ENCODE measurements at regions not wholly inside any gene's neighbourhood (a gene's known extent, or its start where the extent isn't known, plus 50 kb on each side); places are given as distances from the start of the nearest gene placed in this dataset.

- DNase-seq, result no peak
These were observed 117.9 kb upstream of the CDH12 start for GRCh38 chr5:22970956-22971618.

DNA sequence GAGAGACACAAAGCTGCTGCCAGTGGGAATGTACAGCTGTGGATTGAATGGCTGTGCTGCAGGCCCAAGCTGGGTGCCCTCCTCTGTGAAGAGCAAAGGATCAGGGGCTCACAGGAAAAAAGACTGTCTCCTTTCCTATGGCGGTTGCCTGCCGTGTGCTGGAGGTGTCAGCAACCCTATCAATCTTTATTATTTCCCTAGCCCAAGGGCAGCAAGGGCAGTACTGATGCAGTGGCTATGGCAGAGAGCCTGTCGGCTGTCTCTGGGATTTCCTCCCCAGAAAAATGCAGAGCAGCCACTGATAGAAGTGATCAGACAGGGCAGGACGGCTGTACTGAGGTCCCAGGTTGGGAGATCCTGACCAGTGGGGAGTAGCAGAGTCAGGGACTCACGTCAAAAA lies 117.3 kb upstream of the CDH12 start:
- no peak for DNase-seq

DNA sequence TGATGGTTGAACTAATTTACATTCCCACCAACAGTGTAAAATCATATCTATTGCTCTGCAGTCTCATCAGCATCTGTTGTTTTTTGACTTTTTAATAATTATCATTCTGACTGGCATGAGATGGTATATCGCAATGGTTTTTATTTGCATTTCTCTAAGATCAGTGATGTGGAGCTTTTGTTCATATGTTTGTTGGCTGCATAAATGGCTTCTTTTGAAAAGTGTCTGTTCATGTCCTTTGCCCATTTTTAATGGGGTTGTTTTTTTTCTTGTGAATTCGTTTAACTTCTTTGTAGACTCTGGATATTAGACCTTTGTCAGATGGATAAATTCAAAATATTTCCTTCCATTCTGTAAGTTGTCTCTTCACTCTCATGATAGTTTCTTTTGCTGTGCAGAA lies 115.2 kb upstream of the CDH12 start:
- no peak for DNase-seq

GRCh38 chr5:22965960-22966359 lies 112.8 kb upstream of the CDH12 start:
- DNase-seq, result no peak

DNA sequence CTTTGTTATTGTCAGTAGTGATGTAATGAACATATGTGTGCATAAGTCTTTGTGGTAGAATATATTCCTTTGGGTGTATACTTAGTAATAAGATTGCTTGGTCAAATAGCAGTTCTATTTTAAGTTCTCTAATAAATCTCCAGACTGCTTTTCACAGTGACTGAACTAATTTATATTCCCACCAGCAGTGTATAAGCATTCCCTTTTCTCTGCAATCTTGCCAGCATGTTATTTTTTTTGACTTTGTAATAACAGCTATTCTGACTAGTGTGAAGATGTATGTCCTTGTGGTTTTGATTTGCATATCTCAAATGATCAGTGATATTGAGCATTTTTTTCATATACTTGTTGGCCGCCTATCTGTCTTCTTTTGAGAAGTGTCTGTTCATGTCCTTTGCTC lies 111.5 kb upstream of the CDH12 start:
- DNase-seq, result no peak

DNA sequence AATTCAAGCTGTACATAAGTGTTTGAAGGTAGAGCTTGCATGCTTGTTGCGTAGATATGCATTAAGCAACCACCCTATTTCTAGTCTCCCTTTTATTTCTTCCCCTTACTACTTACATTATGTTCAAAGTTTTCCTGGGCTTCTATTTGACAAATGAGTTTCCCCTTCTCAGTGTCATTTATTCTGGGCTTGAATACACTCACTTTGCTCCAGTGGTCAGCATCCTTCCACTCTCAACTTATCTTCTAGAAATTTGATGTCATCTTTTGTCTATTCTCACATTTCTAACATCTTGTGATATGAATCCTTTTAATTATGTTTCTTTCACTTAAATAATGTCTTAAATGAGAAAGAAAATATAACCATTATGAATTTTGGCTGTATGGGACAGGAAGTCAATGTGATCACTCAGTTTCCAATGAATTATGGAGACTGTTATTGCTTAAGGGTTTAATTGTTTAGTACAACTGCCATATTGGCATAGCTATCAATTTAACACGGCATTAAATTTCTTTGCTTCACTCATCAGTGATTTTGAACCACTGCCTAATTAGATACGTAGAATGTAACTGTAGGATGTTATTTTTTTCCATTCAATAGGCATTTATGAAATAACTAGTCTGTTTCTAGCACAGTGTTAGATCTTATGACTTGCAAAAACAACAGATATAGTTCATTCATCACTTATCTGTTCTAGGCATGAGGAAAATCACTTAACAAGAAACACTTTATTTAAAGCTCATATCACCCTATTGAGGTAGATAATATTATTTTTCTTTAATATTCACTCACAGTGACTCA lies 105.5 kb upstream of the CDH12 start:
- DNase-seq, result no peak

DNA sequence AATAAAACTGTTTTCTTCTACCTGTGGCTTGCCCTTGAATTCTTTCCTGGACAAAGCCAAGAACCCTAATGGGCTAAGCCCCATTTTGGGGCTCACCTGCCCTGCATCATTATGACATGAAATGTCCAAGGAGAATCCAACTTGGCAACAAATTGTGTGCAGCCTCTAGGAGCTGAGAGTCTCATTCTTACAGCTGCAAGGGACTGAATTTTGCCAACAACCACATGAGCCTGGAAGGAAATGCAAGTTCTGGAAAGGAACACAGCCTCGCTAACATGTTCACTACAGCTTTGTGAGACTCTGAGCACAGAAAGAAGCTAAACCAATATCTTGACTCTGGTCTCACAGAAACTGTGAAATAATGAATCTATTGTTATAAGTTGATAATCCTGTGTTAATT lies 94.8 kb upstream of the CDH12 start:
- no peak for DNase-seq

DNA sequence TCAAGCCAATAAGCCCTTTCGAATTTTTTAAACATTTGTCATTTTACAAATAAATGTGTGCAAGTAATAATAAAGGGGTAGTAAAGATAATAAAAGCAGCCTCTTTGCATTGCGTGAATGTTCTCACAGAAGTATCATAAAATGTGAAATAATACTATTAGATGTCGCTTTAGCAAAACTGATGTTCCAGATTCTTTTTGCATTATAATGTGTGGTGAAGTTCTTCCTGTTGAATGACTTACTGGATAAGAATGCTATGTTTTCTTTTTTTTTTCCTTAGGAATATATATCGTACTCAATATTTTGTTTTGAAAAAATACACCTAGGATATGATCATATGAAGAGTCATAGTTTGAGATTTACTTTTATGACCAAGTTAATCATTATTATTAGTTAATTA lies 85.2 kb upstream of the CDH12 start:
- DNase-seq, result no peak

DNA sequence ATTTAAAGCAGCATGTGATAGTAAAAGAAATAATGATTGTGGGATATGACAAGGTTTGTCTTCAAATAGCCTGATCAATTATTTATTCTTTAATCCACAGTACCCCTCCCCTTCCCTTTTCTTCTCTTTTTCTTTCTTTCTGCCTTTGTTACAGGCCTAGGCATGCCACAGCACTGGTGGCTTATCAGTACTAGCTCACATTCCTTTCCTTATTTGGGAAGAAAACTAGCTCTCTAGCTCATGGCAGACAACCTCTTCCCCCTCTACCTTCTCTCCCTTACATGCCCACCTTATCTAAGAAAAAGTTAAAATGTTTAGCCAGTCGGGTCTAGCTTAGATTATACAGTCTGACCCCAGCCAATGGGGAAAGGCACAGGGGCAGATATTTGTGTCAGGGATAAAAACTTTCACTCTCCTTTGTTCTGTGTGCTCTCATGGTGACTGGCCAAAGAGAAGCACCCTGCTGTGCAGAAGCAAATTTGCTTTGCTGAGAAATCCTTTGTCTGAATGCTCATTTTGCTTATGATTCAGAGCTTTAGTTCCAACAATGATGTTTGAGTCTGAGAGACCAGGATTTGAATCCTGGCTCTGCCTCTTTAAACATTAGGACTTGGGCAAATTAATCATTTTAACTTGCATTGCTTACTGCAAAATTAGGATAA lies 75.8 kb upstream of the CDH12 start:
- no peak for DNase-seq

GRCh38 chr5:22926574-22926973 lies 73.4 kb upstream of the CDH12 start:
- no peak for DNase-seq

DNA sequence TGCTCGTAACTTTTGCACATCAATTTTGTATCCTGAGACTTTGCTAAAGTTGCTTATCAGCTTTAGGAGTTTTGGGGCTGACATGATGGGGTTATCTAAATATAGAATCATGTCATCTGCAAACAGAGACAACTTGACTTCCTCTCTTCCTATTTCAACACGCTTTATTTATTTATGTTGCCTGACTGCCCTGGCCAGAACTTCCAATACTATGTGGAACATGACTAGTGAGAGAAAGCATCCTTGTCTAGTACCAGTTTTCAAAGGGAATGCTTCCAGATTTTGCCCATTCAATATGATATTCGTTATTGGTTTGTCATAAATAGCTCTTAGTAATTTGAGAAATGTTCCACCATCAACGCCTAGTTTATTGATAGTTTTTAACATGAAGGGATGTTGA lies 65.4 kb upstream of the CDH12 start:
- no peak for DNase-seq

DNA sequence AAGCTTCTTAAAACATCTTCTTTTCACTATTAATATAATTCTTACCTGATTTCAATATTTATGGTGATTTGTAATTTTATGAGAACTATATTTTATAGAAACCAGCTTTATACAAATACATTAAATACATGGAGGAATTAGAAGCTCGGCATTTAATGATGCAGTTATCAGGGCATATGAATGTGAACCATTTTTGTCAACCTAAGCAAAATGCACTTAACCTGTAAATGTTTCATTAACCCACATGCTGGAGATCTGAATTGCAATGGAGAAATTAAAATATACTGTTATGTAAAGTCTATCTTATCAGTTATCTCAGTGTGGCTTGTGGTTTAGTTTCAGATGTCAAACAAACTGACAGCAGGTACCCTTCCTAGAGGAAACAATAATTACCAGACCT lies 63.2 kb upstream of the CDH12 start:
- no peak for DNase-seq

- no peak for DNase-seq
These were observed 57.9 kb upstream of the CDH12 start for GRCh38 chr5:22911019-22911418.

- DNase-seq, result no peak
These were observed 57.4 kb upstream of the CDH12 start for GRCh38 chr5:22910523-22910922.

DNA sequence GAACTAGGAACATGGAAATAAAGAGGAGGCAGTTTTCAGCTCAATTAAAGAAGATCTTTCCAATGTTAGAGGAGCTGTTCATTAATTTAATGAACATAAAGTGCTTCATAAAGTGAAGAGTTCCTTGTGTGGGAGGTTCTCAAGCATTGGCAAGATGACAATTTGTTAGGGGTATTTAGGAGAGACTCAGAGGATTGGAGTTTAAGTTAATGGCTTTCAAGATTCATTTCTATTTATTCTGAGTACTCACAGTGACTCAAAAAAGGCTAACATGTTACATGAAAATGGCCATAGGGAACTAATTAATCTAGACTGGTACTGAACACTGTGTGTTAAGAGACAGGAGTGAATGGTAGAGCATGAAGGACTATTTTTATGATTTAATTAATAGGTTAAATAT lies 55.4 kb upstream of the CDH12 start:
- DNase-seq, result peak; percentile 24

GRCh38 chr5:22908129-22908528 lies 55.0 kb upstream of the CDH12 start:
- no peak for DNase-seq
